IMR-90 (cell line): ENCODE measurements at regions not wholly inside any gene's neighbourhood (a gene's known extent, or its start where the extent isn't known, plus 50 kb on each side); places are given as distances from the start of the nearest gene placed in this dataset.

Experiments used
- ATAC-seq: fragments of 200-7000 bp; cut with Tn5 transposase; 2 replicates; pipeline ENCODE4 v1.9.1; 2020; ENCODE audit warnings: low read depth, mild to moderate bottlenecking, moderate library complexity
- BruUV-seq: library from RNA; stranded (reverse); fragments of 400-500 nt; replicated peaks from 2 replicates; lab custom pipeline; 2021; lab: Mats Ljungman, UMichigan
- CTCF ChIA-PET: fragments of 300-600 bp; formaldehyde crosslinking; extraction: SDS; loops from one replicate; lab custom pipeline; 2021; ENCODE audit warnings: antibody characterized with exemption; lab: Yijun Ruan, JAX
- POLR2A ChIA-PET: fragments of 300-600 bp; sonication (Branson Sonifier 250); formaldehyde crosslinking; loops from one replicate; lab custom pipeline; 2022; ENCODE audit warnings: antibody characterized with exemption; ENCODE audit not compliant: unreplicated experiment; lab: Charles Lee
- DNase-seq: peaks from one replicate; pipeline ENCODE4 v3.0.0; 2013
- H2AFZ ChIP-seq: replicated peaks from 2 replicates; pipeline ENCODE3; 2013; ENCODE audit warnings: low read length, mild to moderate bottlenecking; ENCODE audit not compliant: poor library complexity
- H2AK5ac ChIP-seq: 2 replicates; pipeline ENCODE4 v1.6.1; 2013; ENCODE audit warnings: low read depth, low read length, inconsistent platforms
- H2AK9ac ChIP-seq: replicated peaks from 2 replicates; pipeline ENCODE3; 2013; ENCODE audit warnings: mild to moderate bottlenecking, low read depth, low read length, moderate library complexity; ENCODE audit not compliant: poor library complexity
- H2BK120ac ChIP-seq: 2 replicates; pipeline ENCODE4 v1.6.1; 2013; ENCODE audit warnings: low read depth, low read length, inconsistent platforms
- H2BK15ac ChIP-seq: 3 replicates; pipeline ENCODE4 v1.6.1; 2013; ENCODE audit warnings: low read depth, low read length, inconsistent platforms
- H2BK20ac ChIP-seq: 2 replicates; pipeline ENCODE4 v1.6.1; 2013; ENCODE audit warnings: low read depth, mild to moderate bottlenecking, inconsistent platforms, low read length, moderate library complexity
- H2BK5ac ChIP-seq: 2 replicates; pipeline ENCODE4 v1.6.1; 2013; ENCODE audit warnings: mild to moderate bottlenecking, low read depth, low read length, inconsistent platforms; ENCODE audit not compliant: poor library complexity, severe bottlenecking
- H3K14ac ChIP-seq: replicated peaks from 2 replicates; pipeline ENCODE4 v1.6.1; 2013; ENCODE audit warnings: low read depth, low read length, inconsistent platforms
- H3K18ac ChIP-seq: 2 replicates; pipeline ENCODE4 v1.6.1; 2013; ENCODE audit warnings: low read depth, low read length, control low read depth
- H3K23ac ChIP-seq: 2 replicates; pipeline ENCODE4 v1.6.1; 2013; ENCODE audit warnings: low read depth, low read length, inconsistent platforms
- H3K27ac ChIP-seq: 2 replicates; pipeline ENCODE4 v1.5.1; 2013; ENCODE audit warnings: mild to moderate bottlenecking, control low read depth, low read length; ENCODE audit not compliant: insufficient read depth
- H3K27me3 ChIP-seq: 2 replicates; pipeline ENCODE4 v1.6.1; 2013; ENCODE audit warnings: low read length; ENCODE audit not compliant: control insufficient read depth, insufficient read depth
- H3K36me3 ChIP-seq: 2 replicates; pipeline ENCODE4 v1.6.1; 2013; ENCODE audit warnings: low read length, mixed read lengths; ENCODE audit not compliant: control insufficient read depth, insufficient read depth
- H3K4ac ChIP-seq: 2 replicates; pipeline ENCODE4 v1.6.1; 2013; ENCODE audit warnings: low read depth, low read length, inconsistent platforms
- H3K4me1 ChIP-seq: 2 replicates; pipeline ENCODE4 v1.6.1; 2013; ENCODE audit warnings: low read length, mixed read lengths; ENCODE audit not compliant: control insufficient read depth, insufficient read depth
- H3K4me2 ChIP-seq: 2 replicates; pipeline ENCODE4 v1.6.1; 2013; ENCODE audit warnings: low read depth, mild to moderate bottlenecking, control low read depth, low read length, moderate library complexity
- H3K4me3 ChIP-seq: 2 replicates; pipeline ENCODE4 v1.5.1; 2013; ENCODE audit warnings: low read depth, mild to moderate bottlenecking, control low read depth, low read length, moderate library complexity; ENCODE audit not compliant: insufficient read depth
- H3K56ac ChIP-seq: 2 replicates; pipeline ENCODE4 v1.6.1; 2013; ENCODE audit warnings: low read length, inconsistent platforms; ENCODE audit not compliant: insufficient read depth; ENCODE audit errors: extremely low read depth
- H3K79me1 ChIP-seq, 2 experiments: 2 replicates each; pipeline ENCODE4 v1.6.1; 2013; ENCODE audit warnings: low read length in 2 of 2, inconsistent platforms in 1 of 2, low read depth in 1 of 2
- H3K9ac ChIP-seq: 2 replicates; pipeline ENCODE4 v1.6.1; 2013; ENCODE audit warnings: low read depth, low read length, control low read depth
- H3K9me1 ChIP-seq: 2 replicates; pipeline ENCODE4 v1.6.1; 2013; ENCODE audit warnings: low read length, inconsistent platforms; ENCODE audit not compliant: insufficient read depth
- H3K9me3 ChIP-seq: 2 replicates; pipeline ENCODE4 v1.6.1; 2013; ENCODE audit warnings: low read length; ENCODE audit not compliant: control insufficient read depth, insufficient read depth
- H4K20me1 ChIP-seq: 2 replicates; pipeline ENCODE4 v1.6.1; 2013; ENCODE audit warnings: low read length, inconsistent platforms; ENCODE audit not compliant: insufficient read depth
- H4K5ac ChIP-seq: 2 replicates; pipeline ENCODE4 v1.6.1; 2013; ENCODE audit warnings: mild to moderate bottlenecking, low read depth, low read length, control low read depth
- H4K8ac ChIP-seq, 2 experiments: 2 replicates each; pipeline ENCODE4 v1.6.1; 2013; ENCODE audit warnings: low read depth in 2 of 2, low read length in 2 of 2, control low read depth in 1 of 2, inconsistent platforms in 1 of 2
- H4K91ac ChIP-seq: 2 replicates; pipeline ENCODE4 v1.6.1; 2013; ENCODE audit warnings: low read depth, low read length, inconsistent platforms; ENCODE audit not compliant: insufficient read depth
- BHLHE40 ChIP-seq: fragments of 150-350 bp; IDR thresholded peaks from 2 replicates; pipeline ENCODE4 v1.6.1; 2016; ENCODE audit warnings: mild to moderate bottlenecking, low read depth, low read length
- CEBPB ChIP-seq: IDR thresholded peaks from 2 replicates; pipeline ENCODE4 v1.6.1; 2012; ENCODE audit warnings: low read depth, low read length, improper control_type of control experiment
- CHD1 ChIP-seq: IDR thresholded peaks from 2 replicates; pipeline ENCODE4 v1.6.1; 2012; ENCODE audit warnings: low read depth, low read length, improper control_type of control experiment
- FOS ChIP-seq: fragments of 150-350 bp; IDR thresholded peaks from 2 replicates; pipeline ENCODE4 v1.6.1; 2016; ENCODE audit warnings: low read depth, low read length
- MAZ ChIP-seq: IDR thresholded peaks from 2 replicates; pipeline ENCODE4 v1.6.1; 2012; ENCODE audit warnings: low read depth, mild to moderate bottlenecking, low read length, improper control_type of control experiment, moderate library complexity, borderline replicate concordance
- POLR2A ChIP-seq: IDR thresholded peaks from 2 replicates; pipeline ENCODE4 v1.6.1; 2012; ENCODE audit warnings: mild to moderate bottlenecking, low read depth, low read length
- RAD21 ChIP-seq: IDR thresholded peaks from 2 replicates; pipeline ENCODE4 v1.6.1; 2012; ENCODE audit warnings: low read length, improper control_type of control experiment
- RCOR1 ChIP-seq: IDR thresholded peaks from 2 replicates; pipeline ENCODE4 v1.6.1; 2012; ENCODE audit warnings: mild to moderate bottlenecking, low read length, improper control_type of control experiment; ENCODE audit not compliant: insufficient replicate concordance
- RFX5 ChIP-seq: IDR thresholded peaks from 2 replicates; pipeline ENCODE4 v1.8.0; 2012; ENCODE audit warnings: low read depth, mild to moderate bottlenecking, low read length, moderate library complexity
- SMC3 ChIP-seq: fragments of 150-350 bp; IDR thresholded peaks from 2 replicates; pipeline ENCODE4 v1.6.1; 2016; ENCODE audit warnings: low read depth, mild to moderate bottlenecking, antibody characterized with exemption, low read length, moderate library complexity
- WGBS, 2 experiments: methylation state at CpG; one replicate each; pipeline versions ENCODE4 v1.1.5 to v1.1.7; 2013; ENCODE audit warnings: missing lambda C conversion rate in 2 of 2; ENCODE audit not compliant: insufficient read length in 1 of 2; ENCODE audit errors: extremely low coverage in 2 of 2; 5-methylcytosine and 5-hydroxymethylcytosine counted together
- dilution Hi-C: fragments of 300-500 bp; cut with HindIII; formaldehyde crosslinking; loops from one replicate; pipeline ENCODE4 v1.14.3; 2018; ENCODE audit warnings: low sequenced_read_pairs; ENCODE audit not compliant: unreplicated experiment
- in situ Hi-C: fragments of 300-500 bp; cut with MboI; formaldehyde crosslinking; loops from 3 replicates; pipeline ENCODE4 v1.14.3; 2019; ENCODE audit warnings: low sequenced_read_pairs, inconsistent platforms, mixed read lengths
- intact Hi-C: fragments of 100-400 bp; cut with micrococcal nuclease; formaldehyde crosslinking; loops from 2 replicates; pipeline ENCODE4 v1.10.0; 2022

GRCh38 chr1:30196872-30197638, 526.3 kb downstream of the MATN1 start:
- no peak for ATAC-seq
- H2BK120ac ChIP-seq: no peak overlapping the region
- no peaks in the 10 kb centered on the region for H3K79me1 ChIP-seq
- H4K5ac ChIP-seq: no peak overlapping the region
- POLR2A ChIA-PET: no interaction called here
- no peak overlapping the region for H2BK5ac ChIP-seq
- no peak overlapping the region for H3K56ac ChIP-seq
- H4K91ac ChIP-seq: no peak overlapping the region
- no peak overlapping the region for H2BK20ac ChIP-seq
- in situ Hi-C loops (no loop called here), dilution Hi-C loops (no loop called here), intact Hi-C loops (no loop called here)
- CTCF ChIA-PET: no interaction called here
- DNase-seq: no peak
- no peak overlapping the region for H2AFZ ChIP-seq
- no peak overlapping the region; the same call in 1 of the 2 replicates for H3K4me2 ChIP-seq
- WGBS, 2 experiments: 55% methylated on average over 5 of the region's 13 CpGs; no CpG with 5 or more reads in 1 of the 2 experiments
- no peak overlapping the region for H4K8ac ChIP-seq
- H2AK5ac ChIP-seq: no peak overlapping the region
- no peak overlapping the region for H2AK9ac ChIP-seq
- no peak overlapping the region for H3K18ac ChIP-seq
- H3K9ac ChIP-seq: no peak overlapping the region
- no peaks in the 10 kb centered on the region for H3K9me3 ChIP-seq
- no peaks in the 10 kb centered on the region for H3K36me3 ChIP-seq
- no peak overlapping the region for H3K4me3 ChIP-seq
- no TSS peak for BruUV-seq
- H3K4me1 ChIP-seq: peaks cover 2% of the 10 kb centered on the region; the same call in 1 of the 2 replicates
- no peaks in the 10 kb centered on the region for H4K20me1 ChIP-seq
- no peak overlapping the region for H3K27ac ChIP-seq
- H3K14ac ChIP-seq: no peak overlapping the region
- no peaks in the 10 kb centered on the region for H3K9me1 ChIP-seq
- no peak overlapping the region for H3K4ac ChIP-seq
- H3K27me3 ChIP-seq: peaks cover 2% of the 10 kb centered on the region; the same call in 1 of the 2 replicates
- H2BK15ac ChIP-seq: no peak overlapping the region
- no peak overlapping the region for H3K23ac ChIP-seq
- TF ChIP-seq RFX5 (no peak), MAZ (no peak), RCOR1 (no peak), SMC3 (no peak), BHLHE40 (no peak), CEBPB (no peak), FOS (no peak), POLR2A (no peak), RAD21 (no peak), CHD1 (no peak)
